Testis (tissue), 2 donors: ENCODE measurements at regions not wholly inside any gene's neighbourhood (a gene's known extent, or its start where the extent isn't known, plus 50 kb on each side); places are given as distances from the start of the nearest gene placed in this dataset.

Source experiments
- CTCF ChIP-seq, 3 experiments: fragments of 450-650 bp in 2 of 3; fragments of 200-600 bp in 1 of 3; sonication (generic) in 1 of 3; IDR thresholded peaks; one replicate each; pipeline ENCODE4 v1.5.1; 2016 to 2019; ENCODE audit warnings: antibody characterized with exemption in 3 of 3, mild to moderate bottlenecking in 2 of 3, moderate library complexity in 1 of 3
- POLR2A ChIP-seq: fragments of 450-650 bp; IDR thresholded peaks from one replicate; pipeline ENCODE4 v1.6.1; 2017; ENCODE audit warnings: antibody characterized with exemption, mild to moderate bottlenecking, moderate library complexity

- TF ChIP-seq CTCF (IDR thresholded peaks at IDR 0.05), result no peak
- TF ChIP-seq POLR2A, result no peak
Measured at GRCh38 chr13:99681695-99682094, 180.4 kb downstream of the TM9SF2 start.
